NB4 (cell line): ENCODE measurements at regions not wholly inside any gene's neighbourhood (a gene's known extent, or its start where the extent isn't known, plus 50 kb on each side); places are given as distances from the start of the nearest gene placed in this dataset.

ENCODE experiments used
- DNase-seq: peaks from one replicate; pipeline ENCODE4 v3.0.0; 2010; ENCODE audit warnings: low read depth
- H3K4me3 ChIP-seq: one replicate; pipeline ENCODE4 v1.5.1; 2011; ENCODE audit warnings: mild to moderate bottlenecking, low read depth, low read length, moderate library complexity
- CTCF ChIP-seq: IDR thresholded peaks from one replicate; pipeline ENCODE4 v1.5.1; 2012; ENCODE audit warnings: low read depth, low read length
- MYC ChIP-seq: IDR thresholded peaks from 2 replicates; pipeline ENCODE4 v1.6.1; 2011; ENCODE audit warnings: low read depth, low read length
- POLR2A ChIP-seq: IDR thresholded peaks from 2 replicates; pipeline ENCODE4 v1.6.1; 2011; ENCODE audit warnings: mild to moderate bottlenecking; ENCODE audit not compliant: insufficient read length; ENCODE audit errors: extremely low read depth
- TF ChIP-seq, protein P1 (sequence below): IDR thresholded peaks from 2 replicates; pipeline ENCODE4 v1.6.1; 2011; ENCODE audit warnings: low read depth, low read length

DNA sequence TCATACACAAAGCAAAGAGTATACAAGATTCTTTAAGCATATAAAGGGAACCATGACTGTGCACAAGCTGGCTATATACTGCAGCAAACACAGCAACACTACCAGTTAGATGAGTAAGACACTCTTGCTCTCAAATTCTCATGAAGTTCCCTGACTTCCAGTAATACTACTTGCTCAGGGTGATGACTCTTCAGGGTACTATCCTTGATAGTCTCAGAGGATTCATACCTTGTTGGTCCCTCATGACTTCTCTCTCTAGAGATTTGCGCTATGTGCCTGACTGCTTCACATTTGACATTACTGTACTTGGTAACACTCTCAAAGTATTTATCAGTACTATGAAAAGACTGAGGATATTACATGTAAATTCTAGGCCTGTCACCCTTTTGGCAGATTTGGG lies 159.8 kb upstream of the ZRANB2 start:
- TF ChIP-seq POLR2A (no peak), CTCF (no peak), MYC (no peak)
- TF ChIP-seq, protein P1, sequence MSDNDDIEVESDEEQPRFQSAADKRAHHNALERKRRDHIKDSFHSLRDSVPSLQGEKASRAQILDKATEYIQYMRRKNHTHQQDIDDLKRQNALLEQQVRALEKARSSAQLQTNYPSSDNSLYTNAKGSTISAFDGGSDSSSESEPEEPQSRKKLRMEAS, result no peak
- H3K4me3 ChIP-seq, result no peak overlapping the region
- no peak for DNase-seq

GRCh38 chr1:71236503-71236902 lies 155.7 kb upstream of the ZRANB2 start:
- no peak overlapping the region for H3K4me3 ChIP-seq
- no peak for TF ChIP-seq MYC
- TF ChIP-seq, protein P1, result no peak
- TF ChIP-seq CTCF, result no peak
- DNase-seq, result no peak

DNA sequence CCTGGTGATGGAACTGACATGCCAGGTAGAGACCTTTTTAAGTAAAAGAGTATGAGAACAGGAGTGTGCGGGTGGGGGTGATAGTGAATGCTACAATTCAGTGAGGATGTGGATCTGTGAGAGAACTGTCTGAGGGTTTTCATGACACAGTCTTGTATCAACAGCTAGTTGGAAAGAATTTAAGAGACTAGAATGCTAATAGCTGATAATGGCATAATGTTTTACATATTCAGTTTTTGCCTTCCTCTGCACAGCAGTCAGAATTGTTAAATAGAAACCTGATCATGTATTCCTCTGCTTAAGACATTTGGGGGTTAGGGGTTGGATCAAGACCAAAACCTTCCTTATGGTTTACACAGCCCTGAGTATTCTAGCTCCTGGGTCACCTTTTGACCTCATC lies 152.8 kb upstream of the ZRANB2 start:
- no peak for DNase-seq
- no peak for TF ChIP-seq POLR2A
- TF ChIP-seq CTCF, result no peak
- TF ChIP-seq, protein P1, result no peak
- no peak for TF ChIP-seq MYC

GRCh38 chr1:71232786-71233185 lies 152.0 kb upstream of the ZRANB2 start:
- no peak overlapping the region for H3K4me3 ChIP-seq
- no peak for TF ChIP-seq MYC
- TF ChIP-seq, protein P1, result no peak
- TF ChIP-seq POLR2A, result no peak
- TF ChIP-seq CTCF, result no peak
- DNase-seq, result no peak

More for the DNA sequence above, 152.8 kb upstream of the ZRANB2 start:
- H3K4me3 ChIP-seq, result no peak overlapping the region

DNA sequence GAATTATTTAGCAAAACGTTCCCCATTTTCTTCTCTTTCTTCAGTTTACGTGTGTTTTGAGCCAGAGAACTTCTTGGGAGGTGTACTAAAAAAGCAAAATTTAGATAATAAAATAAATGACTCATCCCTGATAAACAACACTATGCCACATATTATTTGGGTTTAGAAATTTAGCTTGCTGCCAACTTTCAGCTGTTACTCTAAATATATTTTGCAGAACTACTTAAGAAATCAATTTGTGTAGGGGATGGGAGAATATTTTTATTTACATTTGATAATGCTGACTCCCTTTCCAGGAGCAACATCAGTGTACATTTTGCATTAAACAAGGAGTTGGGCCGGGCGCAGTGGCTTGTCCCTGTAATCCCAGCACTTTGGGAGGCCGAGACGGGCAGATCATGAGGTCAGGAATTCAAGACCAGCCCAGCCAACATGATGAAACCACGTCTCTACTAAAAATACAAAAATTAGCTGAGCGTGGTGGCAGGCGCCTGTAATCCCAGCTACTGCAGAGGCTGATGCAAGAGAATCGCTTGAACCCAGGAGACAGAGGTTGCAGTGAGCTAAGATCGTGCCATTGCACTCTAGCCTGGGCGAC lies 151.4 kb upstream of the ZRANB2 start:
- DNase-seq, result no peak
- TF ChIP-seq MYC (no peak), CTCF (no peak), POLR2A (no peak)
- TF ChIP-seq, protein P1, result no peak
- no peak overlapping the region for H3K4me3 ChIP-seq
